GM19468 (cell line): ENCODE measurements at regions not wholly inside any gene's neighbourhood (a gene's known extent, or its start where the extent isn't known, plus 50 kb on each side); places are given as distances from the start of the nearest gene placed in this dataset.
"Not testable (repeated sequence)": the region's sequence is repeated elsewhere in the genome, so short reads cannot be mapped to it uniquely, and the experiment has no call there.

Source experiments
- ATAC-seq: cut with Tn5 transposase; IDR thresholded peaks from one replicate; pipeline ENCODE4 v1.9.1; 2021; ENCODE audit warnings: mild to moderate bottlenecking, moderate library complexity, moderate number of reproducible peaks; ENCODE audit not compliant: unreplicated experiment; ENCODE audit errors: extremely low read depth

- no peak for ATAC-seq
These were observed 121.1 kb upstream of the KCNJ3 start for GRCh38 chr2:154577390-154577789.

GRCh38 chr2:154580767-154581166, 117.7 kb upstream of the KCNJ3 start:
- ATAC-seq: no peak

- ATAC-seq: not testable (repeated sequence)
These were observed 115.8 kb upstream of the KCNJ3 start for GRCh38 chr2:154582694-154583093.

GRCh38 chr2:154583274-154583673, 115.2 kb upstream of the KCNJ3 start:
- not testable (repeated sequence) for ATAC-seq

- no peak for ATAC-seq
These were observed 110.8 kb upstream of the KCNJ3 start for GRCh38 chr2:154587739-154588138.

GRCh38 chr2:154588838-154589237, 109.7 kb upstream of the KCNJ3 start:
- no peak for ATAC-seq

GRCh38 chr2:154589514-154589913, 109.0 kb upstream of the KCNJ3 start:
- ATAC-seq: no peak

- no peak for ATAC-seq
These were observed 107.1 kb upstream of the KCNJ3 start for GRCh38 chr2:154591294-154591820.

GRCh38 chr2:154599189-154599588, 99.3 kb upstream of the KCNJ3 start:
- ATAC-seq: no peak

GRCh38 chr2:154600927-154601494, 97.5 kb upstream of the KCNJ3 start:
- no peak for ATAC-seq

GRCh38 chr2:154603682-154604081, 94.8 kb upstream of the KCNJ3 start:
- ATAC-seq: no peak

GRCh38 chr2:154608438-154608837, 90.1 kb upstream of the KCNJ3 start:
- ATAC-seq: no peak

- ATAC-seq: no peak
These were observed 83.6 kb upstream of the KCNJ3 start for GRCh38 chr2:154614906-154615305.

- no peak for ATAC-seq
These were observed 81.8 kb upstream of the KCNJ3 start for GRCh38 chr2:154616659-154617058.

GRCh38 chr2:154620471-154620870, 78.0 kb upstream of the KCNJ3 start:
- ATAC-seq: no peak

GRCh38 chr2:154623819-154624218, 74.7 kb upstream of the KCNJ3 start:
- no peak for ATAC-seq

GRCh38 chr2:154637456-154637855, 61.0 kb upstream of the KCNJ3 start:
- ATAC-seq: no peak

- no peak for ATAC-seq
These were observed 59.7 kb upstream of the KCNJ3 start for GRCh38 chr2:154638783-154639182.

- ATAC-seq: no peak
These were observed 58.5 kb upstream of the KCNJ3 start for GRCh38 chr2:154640000-154640399.
